Stomach (tissue), 4 donors: ENCODE measurements at regions not wholly inside any gene's neighbourhood (a gene's known extent, or its start where the extent isn't known, plus 50 kb on each side); places are given as distances from the start of the nearest gene placed in this dataset.

Experiments
- CTCF ChIP-seq, 7 experiments: fragments of 450-650 bp in 4 of 7; fragments of 200-600 bp in 3 of 7; sonication (generic) in 3 of 7; IDR thresholded peaks; one replicate each; pipeline ENCODE4 v1.5.1; 2016 to 2019; ENCODE audit warnings: antibody characterized with exemption in 7 of 7, control low read depth in 2 of 7, mild to moderate bottlenecking in 1 of 7
- EP300 ChIP-seq: sonication (generic); formaldehyde crosslinking; IDR thresholded peaks from one replicate; pipeline ENCODE4 v1.6.1; 2017; ENCODE audit warnings: antibody characterized with exemption
- POLR2A ChIP-seq, 4 donors: fragments of 450-650 bp; IDR thresholded peaks; one replicate each; pipeline ENCODE4 v1.6.1; 2016; ENCODE audit warnings: antibody characterized with exemption in 4 of 4, control low read depth in 2 of 4, mild to moderate bottlenecking in 1 of 4, moderate library complexity in 1 of 4
- POLR2AphosphoS5 ChIP-seq, 3 donors: sonication (generic); formaldehyde crosslinking; IDR thresholded peaks; one replicate each; pipeline ENCODE4 v1.6.1; 2016; ENCODE audit warnings: antibody characterized with exemption in 3 of 3

GRCh38 chr6:44624936-44625573, 237.5 kb downstream of the CDC5L start:
- TF ChIP-seq POLR2AphosphoS5 (IDR thresholded peaks at IDR 0.05) (no peak), POLR2A (IDR thresholded peaks at IDR 0.05) (no peak), CTCF (IDR thresholded peaks at IDR 0.05) (no peak), EP300 (no peak)
